Neural cell (in vitro differentiated cells): ENCODE measurements at regions not wholly inside any gene's neighbourhood (a gene's known extent, or its start where the extent isn't known, plus 50 kb on each side); places are given as distances from the start of the nearest gene placed in this dataset.

Experiments
- H2AFZ ChIP-seq: fragments of 200-600, 300-800 bp; sonication (generic), shearing (Covaris generic); 2 replicates; pipeline ENCODE4 v1.6.0; 2014; ENCODE audit warnings: low read depth, mild to moderate bottlenecking, antibody characterized with exemption, low read length, moderate library complexity
- H3F3A ChIP-seq: fragments of 200-600 bp; shearing (Covaris generic); 2 replicates; pipeline ENCODE4 v1.6.1; 2016; ENCODE audit warnings: mild to moderate bottlenecking, moderate library complexity, mixed read lengths, antibody characterized with exemption, low read length; ENCODE audit not compliant: insufficient read depth, poor library complexity, severe bottlenecking
- H3K27ac ChIP-seq: fragments of 200-600, 300-800 bp; sonication (generic), shearing (Covaris generic); 2 replicates; pipeline ENCODE4 v1.5.1; 2014; ENCODE audit warnings: mild to moderate bottlenecking, low read length, moderate library complexity
- H3K27me3 ChIP-seq: fragments of 300-800, 200-600 bp; sonication (generic), shearing (Covaris generic); 2 replicates; pipeline ENCODE4 v1.6.0; 2014; ENCODE audit warnings: mild to moderate bottlenecking, low read depth, low read length, moderate library complexity; ENCODE audit not compliant: insufficient read depth
- H3K36me3 ChIP-seq: fragments of 300-800, 200-600 bp; sonication (generic), shearing (Covaris generic); 2 replicates; pipeline ENCODE4 v1.5.1; 2014; ENCODE audit warnings: mild to moderate bottlenecking, antibody characterized with exemption, low read length, moderate library complexity; ENCODE audit not compliant: insufficient read depth
- H3K4me2 ChIP-seq: fragments of 300-800, 200-600 bp; sonication (generic), shearing (Covaris generic); 2 replicates; pipeline ENCODE4 v1.6.0; 2014; ENCODE audit warnings: mild to moderate bottlenecking, low read length
- H3K4me3 ChIP-seq: fragments of 300-800, 200-600 bp; sonication (generic), shearing (Covaris generic); 2 replicates; pipeline ENCODE4 v1.5.1; 2014; ENCODE audit warnings: mild to moderate bottlenecking, low read length, moderate library complexity
- H3K79me2 ChIP-seq: fragments of 200-600 bp; shearing (Covaris generic); replicated peaks from 2 replicates; pipeline ENCODE4 v1.6.0; 2014; ENCODE audit warnings: mild to moderate bottlenecking, low read length, moderate library complexity; ENCODE audit not compliant: insufficient read depth
- H3K9ac ChIP-seq: fragments of 300-800, 200-600 bp; sonication (generic), shearing (Covaris generic); 2 replicates; pipeline ENCODE4 v1.6.1; 2016; ENCODE audit warnings: mild to moderate bottlenecking, low read length, mixed read lengths
- H3K9me2 ChIP-seq: fragments of 200-600 bp; shearing (Covaris generic); 2 replicates; pipeline ENCODE4 v1.6.1; 2016; ENCODE audit warnings: mild to moderate bottlenecking, low read length, mixed read lengths; ENCODE audit not compliant: insufficient read depth
- H3K9me3 ChIP-seq: fragments of 200-600, 300-800 bp; sonication (generic), shearing (Covaris generic); 2 replicates; pipeline ENCODE4 v1.6.1; 2016; ENCODE audit warnings: mild to moderate bottlenecking, mixed run types, low read length, moderate library complexity, mixed read lengths
- H4K20me1 ChIP-seq: fragments of 200-600 bp; shearing (Covaris generic); 2 replicates; pipeline ENCODE4 v1.6.1; 2016; ENCODE audit warnings: mild to moderate bottlenecking, mixed run types; ENCODE audit not compliant: insufficient read depth
- EP300 ChIP-seq: fragments of 450-650 bp; conservative IDR thresholded peaks from 2 replicates; pipeline ENCODE4 v1.6.1; 2014; ENCODE audit warnings: antibody characterized with exemption, mild to moderate bottlenecking, moderate library complexity; ENCODE audit not compliant: poor library complexity, severe bottlenecking
- EZH2 ChIP-seq: fragments of 200-600, 300-800 bp; shearing (Covaris generic), sonication (generic); IDR thresholded peaks from 2 replicates; pipeline ENCODE4 v1.6.1; 2014; ENCODE audit warnings: antibody characterized with exemption, low read length, borderline replicate concordance, mild to moderate bottlenecking; ENCODE audit not compliant: insufficient read depth, poor library complexity, severe bottlenecking
- MXI1 ChIP-seq: fragments of 450-650 bp; conservative IDR thresholded peaks from 2 replicates; pipeline ENCODE4 v1.6.1; 2014; ENCODE audit warnings: antibody characterized with exemption, mild to moderate bottlenecking; ENCODE audit not compliant: poor library complexity, severe bottlenecking
- POLR2AphosphoS5 ChIP-seq: IDR thresholded peaks from 2 replicates; pipeline ENCODE4 v1.6.1; 2012
- RAD21 ChIP-seq: fragments of 450-650 bp; conservative IDR thresholded peaks from 2 replicates; pipeline ENCODE4 v1.6.1; 2014; ENCODE audit warnings: antibody characterized with exemption, mild to moderate bottlenecking, moderate library complexity
- SMC3 ChIP-seq: fragments of 450-650 bp; conservative IDR thresholded peaks from 2 replicates; pipeline ENCODE4 v1.6.1; 2014; ENCODE audit warnings: antibody characterized with exemption, mild to moderate bottlenecking, moderate library complexity; ENCODE audit not compliant: poor library complexity
- TAF1 ChIP-seq: IDR thresholded peaks from 2 replicates; pipeline ENCODE4 v1.6.1; 2012; ENCODE audit warnings: low read depth
- TF ChIP-seq, protein P1 (sequence below): IDR thresholded peaks from 2 replicates; pipeline ENCODE4 v1.6.1; 2012; ENCODE audit warnings: borderline replicate concordance
- TF ChIP-seq, protein P2 (sequence below): fragments of 450-650 bp; IDR thresholded peaks from 2 replicates; pipeline ENCODE4 v1.5.1; 2014; ENCODE audit warnings: antibody characterized with exemption, mild to moderate bottlenecking, moderate library complexity; ENCODE audit not compliant: poor library complexity, severe bottlenecking

DNA sequence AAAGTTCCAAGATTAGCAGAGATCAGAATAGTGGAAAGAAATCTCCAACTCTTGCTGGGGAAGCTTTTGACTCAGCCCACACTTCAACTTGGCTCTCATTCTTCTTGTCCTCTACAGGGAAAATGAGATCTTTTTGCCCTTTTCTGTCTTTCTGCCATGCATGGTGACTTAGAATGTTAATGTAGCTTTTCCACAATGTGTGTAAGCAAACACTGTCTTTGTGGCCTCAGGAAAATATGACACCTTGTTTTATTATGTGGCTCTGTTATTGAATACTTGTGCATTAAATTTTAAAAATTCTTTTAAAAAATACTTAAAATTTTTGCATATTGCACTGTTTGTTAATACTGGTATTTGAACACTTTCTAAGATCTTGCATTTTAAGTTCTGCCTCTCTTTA, 65.4 kb upstream of the WDR75 start:
- no peak for TF ChIP-seq TAF1
- TF ChIP-seq, protein P1, sequence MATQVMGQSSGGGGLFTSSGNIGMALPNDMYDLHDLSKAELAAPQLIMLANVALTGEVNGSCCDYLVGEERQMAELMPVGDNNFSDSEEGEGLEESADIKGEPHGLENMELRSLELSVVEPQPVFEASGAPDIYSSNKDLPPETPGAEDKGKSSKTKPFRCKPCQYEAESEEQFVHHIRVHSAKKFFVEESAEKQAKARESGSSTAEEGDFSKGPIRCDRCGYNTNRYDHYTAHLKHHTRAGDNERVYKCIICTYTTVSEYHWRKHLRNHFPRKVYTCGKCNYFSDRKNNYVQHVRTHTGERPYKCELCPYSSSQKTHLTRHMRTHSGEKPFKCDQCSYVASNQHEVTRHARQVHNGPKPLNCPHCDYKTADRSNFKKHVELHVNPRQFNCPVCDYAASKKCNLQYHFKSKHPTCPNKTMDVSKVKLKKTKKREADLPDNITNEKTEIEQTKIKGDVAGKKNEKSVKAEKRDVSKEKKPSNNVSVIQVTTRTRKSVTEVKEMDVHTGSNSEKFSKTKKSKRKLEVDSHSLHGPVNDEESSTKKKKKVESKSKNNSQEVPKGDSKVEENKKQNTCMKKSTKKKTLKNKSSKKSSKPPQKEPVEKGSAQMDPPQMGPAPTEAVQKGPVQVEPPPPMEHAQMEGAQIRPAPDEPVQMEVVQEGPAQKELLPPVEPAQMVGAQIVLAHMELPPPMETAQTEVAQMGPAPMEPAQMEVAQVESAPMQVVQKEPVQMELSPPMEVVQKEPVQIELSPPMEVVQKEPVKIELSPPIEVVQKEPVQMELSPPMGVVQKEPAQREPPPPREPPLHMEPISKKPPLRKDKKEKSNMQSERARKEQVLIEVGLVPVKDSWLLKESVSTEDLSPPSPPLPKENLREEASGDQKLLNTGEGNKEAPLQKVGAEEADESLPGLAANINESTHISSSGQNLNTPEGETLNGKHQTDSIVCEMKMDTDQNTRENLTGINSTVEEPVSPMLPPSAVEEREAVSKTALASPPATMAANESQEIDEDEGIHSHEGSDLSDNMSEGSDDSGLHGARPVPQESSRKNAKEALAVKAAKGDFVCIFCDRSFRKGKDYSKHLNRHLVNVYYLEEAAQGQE, result no peak
- TF ChIP-seq EZH2, result no peak
- TF ChIP-seq RAD21, result no peak
- TF ChIP-seq, protein P2, sequence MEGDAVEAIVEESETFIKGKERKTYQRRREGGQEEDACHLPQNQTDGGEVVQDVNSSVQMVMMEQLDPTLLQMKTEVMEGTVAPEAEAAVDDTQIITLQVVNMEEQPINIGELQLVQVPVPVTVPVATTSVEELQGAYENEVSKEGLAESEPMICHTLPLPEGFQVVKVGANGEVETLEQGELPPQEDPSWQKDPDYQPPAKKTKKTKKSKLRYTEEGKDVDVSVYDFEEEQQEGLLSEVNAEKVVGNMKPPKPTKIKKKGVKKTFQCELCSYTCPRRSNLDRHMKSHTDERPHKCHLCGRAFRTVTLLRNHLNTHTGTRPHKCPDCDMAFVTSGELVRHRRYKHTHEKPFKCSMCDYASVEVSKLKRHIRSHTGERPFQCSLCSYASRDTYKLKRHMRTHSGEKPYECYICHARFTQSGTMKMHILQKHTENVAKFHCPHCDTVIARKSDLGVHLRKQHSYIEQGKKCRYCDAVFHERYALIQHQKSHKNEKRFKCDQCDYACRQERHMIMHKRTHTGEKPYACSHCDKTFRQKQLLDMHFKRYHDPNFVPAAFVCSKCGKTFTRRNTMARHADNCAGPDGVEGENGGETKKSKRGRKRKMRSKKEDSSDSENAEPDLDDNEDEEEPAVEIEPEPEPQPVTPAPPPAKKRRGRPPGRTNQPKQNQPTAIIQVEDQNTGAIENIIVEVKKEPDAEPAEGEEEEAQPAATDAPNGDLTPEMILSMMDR, result no peak
- TF ChIP-seq EP300, result no peak
- no peak for TF ChIP-seq MXI1
- no peak for TF ChIP-seq POLR2AphosphoS5
- no peak for TF ChIP-seq SMC3
- Histone ChIP-seq H3K36me3 (no peaks in the 10 kb centered on the region), H3K27ac (no peak overlapping the region), H2AFZ (no peak overlapping the region), H3K79me2 (no peaks in the 10 kb centered on the region), H3K9ac (no peak overlapping the region), H3F3A (no peaks in the 10 kb centered on the region), H3K4me2 (no peak overlapping the region), H3K27me3 (no peaks in the 10 kb centered on the region), H4K20me1 (no peaks in the 10 kb centered on the region), H3K4me3 (no peak overlapping the region), H3K9me3 (no peaks in the 10 kb centered on the region), H3K9me2 (no peaks in the 10 kb centered on the region)

DNA sequence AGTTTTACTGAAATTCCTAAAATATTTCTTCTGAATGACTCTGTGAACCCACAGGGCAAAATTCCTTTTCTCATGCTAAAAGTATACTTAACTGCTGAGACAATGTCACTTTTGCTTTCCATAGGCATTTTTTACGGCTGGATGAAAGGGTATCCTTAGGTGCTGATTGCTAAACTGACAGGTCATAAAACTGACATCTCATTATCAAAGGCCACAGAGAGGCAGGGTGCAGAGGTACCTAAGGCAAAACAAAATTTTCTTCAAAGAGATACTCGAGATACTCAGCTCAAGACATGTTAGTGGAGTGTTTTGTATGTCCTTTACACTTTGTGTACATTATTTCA, 62.0 kb upstream of the WDR75 start:
- no peaks in the 10 kb centered on the region for H3K36me3 ChIP-seq
- no peaks in the 10 kb centered on the region for H4K20me1 ChIP-seq
- no peak overlapping the region for H3K27ac ChIP-seq
- no peaks in the 10 kb centered on the region for H3K79me2 ChIP-seq
- H3K4me2 ChIP-seq, result no peak overlapping the region
- no peaks in the 10 kb centered on the region for H3F3A ChIP-seq
- H2AFZ ChIP-seq, result no peak overlapping the region
- H3K4me3 ChIP-seq, result no peak overlapping the region
- H3K9me3 ChIP-seq, result no peaks in the 10 kb centered on the region
- H3K9ac ChIP-seq, result no peak overlapping the region
- no peaks in the 10 kb centered on the region for H3K9me2 ChIP-seq
- no peak for TF ChIP-seq EZH2
- no peak for TF ChIP-seq RAD21
- TF ChIP-seq, protein P1, result no peak
- TF ChIP-seq, protein P2, result no peak
- TF ChIP-seq MXI1, result no peak
- TF ChIP-seq SMC3, result no peak
- TF ChIP-seq POLR2AphosphoS5, result no peak
- TF ChIP-seq TAF1, result no peak
- TF ChIP-seq EP300, result no peak
- no peaks in the 10 kb centered on the region for H3K27me3 ChIP-seq
